ENCODE measurements at regions not wholly inside any gene's neighbourhood (a gene's known extent, or its start where the extent isn't known, plus 50 kb on each side); places are given as distances from the start of the nearest gene placed in this dataset.

DNA sequence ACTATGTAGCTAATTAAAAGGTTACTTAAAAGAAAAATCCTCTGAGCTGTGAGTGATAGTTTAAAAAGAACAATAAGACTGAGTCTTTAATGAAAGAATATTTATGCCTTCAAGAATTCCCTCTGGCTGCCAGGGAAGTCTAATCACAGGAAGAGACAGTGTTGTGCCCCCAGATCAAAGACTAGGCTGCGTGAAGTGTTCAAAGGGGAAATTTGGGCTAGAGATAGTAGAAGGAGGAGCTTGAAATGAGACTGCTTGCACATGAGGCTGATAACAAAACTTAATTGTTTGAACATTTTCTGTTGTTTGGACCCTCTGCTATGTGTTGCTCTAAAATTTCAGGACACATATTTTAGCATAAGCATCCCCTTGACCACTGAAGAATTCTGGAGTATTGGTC is 99.7 kb upstream of the MTNR1B start:
- no peak overlapping the region for H3K4me2 ChIP-seq (ENCODE audit: insufficient read depth, low read length)
- DNase-seq (ENCODE audit: extremely low read depth in 1 of 4, low spot score in 3 of 4) (no peak), ATAC-seq (no peak), FAIRE-seq (no peak)
- H2AFZ ChIP-seq (ENCODE audit: low read depth, low read length), result no peak overlapping the region
- no peak overlapping the region for H3K27ac ChIP-seq (ENCODE audit: extremely low read depth, low read depth, low read length)
- H3K27me3 ChIP-seq (ENCODE audit: control insufficient read depth in 2 of 2, insufficient read depth in 2 of 2, low read length in 2 of 2), result peaks cover 0 to 13% of the 10 kb centered on the region in 2 experiments; a peak in 2 of 5 replicates
- no peaks in the 10 kb centered on the region for H3K79me2 ChIP-seq (ENCODE audit: control insufficient read depth, insufficient read depth, low read length)
- H4K20me1 ChIP-seq (replicated peaks; ENCODE audit: control insufficient read depth, insufficient read depth, low read length), result no peaks in the 10 kb centered on the region
- WGBS (ENCODE audit: insufficient coverage, low coverage, missing lambda C conversion rate), result 0% methylated on average over 1 of the region's 1 CpG
- no peak overlapping the region for H3K4me3 ChIP-seq
- POLR2A ChIA-PET, result no interaction called here
- TF ChIP-seq SREBF2 (CRISPR knock-in tag; IDR thresholded peaks at IDR 0.05) (no peak), NFIX (CRISPR knock-in tag; IDR thresholded peaks at IDR 0.05; ENCODE audit: low read depth) (no peak), ZSCAN29 (IDR thresholded peaks at IDR 0.05) (no peak), KDM4B (IDR thresholded peaks at IDR 0.05; ENCODE audit: borderline replicate concordance in 2 of 2, low read depth in 1 of 2) (no peak), SMAD3 (CRISPR knock-in tag; conservative IDR thresholded peaks at IDR 0.05) (no peak), ZNF134 (CRISPR knock-in tag; conservative IDR thresholded peaks at IDR 0.05) (no peak), ZNF511 (CRISPR knock-in tag; IDR thresholded peaks at IDR 0.05) (no peak), TAF7 (tag; IDR thresholded peaks at IDR 0.05) (no peak), PCBP1 (IDR thresholded peaks at IDR 0.05; ENCODE audit: low read depth, low read length, poor library complexity, severe bottlenecking) (no peak), NR0B1 (IDR thresholded peaks at IDR 0.05; ENCODE audit: partially characterized antibody) (no peak), ZNF263 (CRISPR knock-in tag; IDR thresholded peaks at IDR 0.05; ENCODE audit: borderline replicate concordance) (no peak), CHD1 (IDR thresholded peaks at IDR 0.05; ENCODE audit: low read length) (no peak)
- TF ChIP-seq, protein P1, sequence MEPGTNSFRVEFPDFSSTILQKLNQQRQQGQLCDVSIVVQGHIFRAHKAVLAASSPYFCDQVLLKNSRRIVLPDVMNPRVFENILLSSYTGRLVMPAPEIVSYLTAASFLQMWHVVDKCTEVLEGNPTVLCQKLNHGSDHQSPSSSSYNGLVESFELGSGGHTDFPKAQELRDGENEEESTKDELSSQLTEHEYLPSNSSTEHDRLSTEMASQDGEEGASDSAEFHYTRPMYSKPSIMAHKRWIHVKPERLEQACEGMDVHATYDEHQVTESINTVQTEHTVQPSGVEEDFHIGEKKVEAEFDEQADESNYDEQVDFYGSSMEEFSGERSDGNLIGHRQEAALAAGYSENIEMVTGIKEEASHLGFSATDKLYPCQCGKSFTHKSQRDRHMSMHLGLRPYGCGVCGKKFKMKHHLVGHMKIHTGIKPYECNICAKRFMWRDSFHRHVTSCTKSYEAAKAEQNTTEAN (CRISPR knock-in tag; IDR thresholded peaks at IDR 0.05), result no peak
- TF ChIP-seq, protein P2, sequence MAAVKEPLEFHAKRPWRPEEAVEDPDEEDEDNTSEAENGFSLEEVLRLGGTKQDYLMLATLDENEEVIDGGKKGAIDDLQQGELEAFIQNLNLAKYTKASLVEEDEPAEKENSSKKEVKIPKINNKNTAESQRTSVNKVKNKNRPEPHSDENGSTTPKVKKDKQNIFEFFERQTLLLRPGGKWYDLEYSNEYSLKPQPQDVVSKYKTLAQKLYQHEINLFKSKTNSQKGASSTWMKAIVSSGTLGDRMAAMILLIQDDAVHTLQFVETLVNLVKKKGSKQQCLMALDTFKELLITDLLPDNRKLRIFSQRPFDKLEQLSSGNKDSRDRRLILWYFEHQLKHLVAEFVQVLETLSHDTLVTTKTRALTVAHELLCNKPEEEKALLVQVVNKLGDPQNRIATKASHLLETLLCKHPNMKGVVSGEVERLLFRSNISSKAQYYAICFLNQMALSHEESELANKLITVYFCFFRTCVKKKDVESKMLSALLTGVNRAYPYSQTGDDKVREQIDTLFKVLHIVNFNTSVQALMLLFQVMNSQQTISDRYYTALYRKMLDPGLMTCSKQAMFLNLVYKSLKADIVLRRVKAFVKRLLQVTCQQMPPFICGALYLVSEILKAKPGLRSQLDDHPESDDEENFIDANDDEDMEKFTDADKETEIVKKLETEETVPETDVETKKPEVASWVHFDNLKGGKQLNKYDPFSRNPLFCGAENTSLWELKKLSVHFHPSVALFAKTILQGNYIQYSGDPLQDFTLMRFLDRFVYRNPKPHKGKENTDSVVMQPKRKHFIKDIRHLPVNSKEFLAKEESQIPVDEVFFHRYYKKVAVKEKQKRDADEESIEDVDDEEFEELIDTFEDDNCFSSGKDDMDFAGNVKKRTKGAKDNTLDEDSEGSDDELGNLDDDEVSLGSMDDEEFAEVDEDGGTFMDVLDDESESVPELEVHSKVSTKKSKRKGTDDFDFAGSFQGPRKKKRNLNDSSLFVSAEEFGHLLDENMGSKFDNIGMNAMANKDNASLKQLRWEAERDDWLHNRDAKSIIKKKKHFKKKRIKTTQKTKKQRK (IDR thresholded peaks at IDR 0.05; ENCODE audit: borderline replicate concordance, low read depth, low read length), result no peak
- TF ChIP-seq, protein P3, sequence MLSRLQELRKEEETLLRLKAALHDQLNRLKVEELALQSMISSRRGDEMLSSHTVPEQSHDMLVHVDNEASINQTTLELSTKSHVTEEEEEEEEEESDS (CRISPR knock-in tag; IDR thresholded peaks at IDR 0.05), result no peak
- BruUV-seq (replicated peaks), result no TSS peak
- CTCF ChIA-PET (ENCODE audit: low intra/inter-chr PET ratio), result no interaction called here
- H3K4me1 ChIP-seq (replicated peaks in 1 of 2; ENCODE audit: control insufficient read depth in 2 of 2, insufficient read depth in 2 of 2, low read length in 2 of 2), result peaks cover 0 to 5% of the 10 kb centered on the region in 2 experiments; a peak in 1 of 5 replicates
- intact Hi-C loops (cut with micrococcal nuclease) (no loop called here), in situ Hi-C loops (cut with MboI) (no loop called here)
- H3K9me3 ChIP-seq (replicated peaks; ENCODE audit: control insufficient read depth, insufficient read depth, low read depth, low read length), result no peaks in the 10 kb centered on the region
- H3K9me1 ChIP-seq (ENCODE audit: control insufficient read depth, insufficient read depth, low read length), result no peaks in the 10 kb centered on the region
- no peak overlapping the region for H3K9ac ChIP-seq (ENCODE audit: insufficient read depth in 1 of 2, low read depth in 2 of 2, low read length in 2 of 2)
- H3K36me3 ChIP-seq (ENCODE audit: control insufficient read depth, insufficient read depth, low read length), result no peaks in the 10 kb centered on the region

Data from K562 (cell line).